Nucleus accumbens (tissue), 56 donors: ENCODE measurements at regions not wholly inside any gene's neighbourhood (a gene's known extent, or its start where the extent isn't known, plus 50 kb on each side); places are given as distances from the start of the nearest gene placed in this dataset.
"Not testable (repeated sequence)": the region's sequence is repeated elsewhere in the genome, so short reads cannot be mapped to it uniquely, and the experiment has no call there.

Experiments
- DNase-seq, 56 donors: peaks; one replicate each; lab custom pipeline; 2025; lab: John Stamatoyannopoulos, UW

DNA sequence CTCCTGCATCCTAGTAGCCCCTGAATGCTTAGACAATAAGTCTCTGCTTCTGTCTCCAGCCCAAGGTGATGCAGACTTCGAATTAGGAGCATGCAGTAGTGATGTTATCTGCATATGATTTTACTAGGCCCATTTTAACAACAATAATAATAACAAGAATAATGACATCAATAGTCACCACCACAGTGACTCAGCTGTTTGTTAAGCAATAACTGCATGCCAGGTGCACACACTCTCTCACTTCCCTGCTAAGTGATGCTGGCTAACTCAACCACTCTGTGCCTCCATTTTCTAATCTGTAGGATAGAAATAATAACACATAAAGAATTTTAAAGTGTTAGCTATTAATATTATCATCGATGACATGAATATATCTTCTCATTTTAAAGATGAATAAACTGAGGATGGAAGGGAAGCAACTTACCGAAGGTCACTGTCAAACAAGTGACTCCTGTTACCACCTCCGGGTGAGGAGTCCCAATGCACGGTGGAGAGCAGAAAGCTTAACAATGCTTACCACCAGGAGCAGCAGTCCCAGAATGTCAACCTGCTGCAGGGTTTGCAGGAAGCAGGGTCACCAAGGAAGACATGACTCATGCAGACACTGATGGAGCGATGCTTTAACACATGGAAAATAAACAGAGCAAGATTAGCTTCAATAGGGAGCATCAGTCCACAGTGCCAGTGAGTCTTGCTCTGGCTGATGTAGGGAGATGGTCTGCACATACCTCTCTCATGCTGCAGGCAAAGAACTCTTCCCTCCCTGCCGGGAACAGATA is 290.2 kb downstream of the SPATA17 start:
- DNase-seq: no peak

GRCh38 chr1:217924924-217925323 is 293.8 kb downstream of the SPATA17 start:
- DNase-seq: peak in 1 of 56 donors; percentile 17

DNA sequence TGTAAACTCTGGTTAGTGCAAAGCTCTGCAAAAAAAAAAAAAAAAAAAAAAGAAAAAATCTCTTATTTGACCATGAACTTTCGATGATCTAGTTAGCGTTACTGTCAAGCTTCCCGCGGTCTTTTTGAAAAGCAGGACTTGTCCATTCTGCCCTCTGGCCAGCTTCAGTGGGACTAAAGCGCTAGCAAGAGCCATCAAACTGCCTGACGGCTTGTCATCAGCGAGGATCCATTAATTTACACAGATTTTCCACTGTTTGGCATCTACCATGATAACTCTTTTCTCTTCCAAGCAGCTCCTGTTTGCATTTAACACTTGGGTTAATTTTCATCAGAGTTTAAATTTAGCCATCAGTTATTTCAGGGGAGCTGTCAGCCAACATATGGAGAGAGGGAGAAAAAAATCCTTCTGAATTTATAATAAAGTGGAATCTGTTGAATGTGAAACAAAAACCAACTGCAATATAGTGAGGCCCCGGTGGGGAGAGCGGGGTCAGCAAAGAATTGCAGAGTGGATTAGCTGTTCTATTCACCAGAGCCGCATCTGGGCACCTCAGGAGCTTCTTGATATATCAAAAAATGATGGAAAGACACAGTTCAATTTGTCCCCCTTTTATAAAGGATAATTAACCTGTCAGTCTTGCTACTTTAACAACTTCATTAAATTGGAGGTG is 298.2 kb downstream of the SPATA17 start:
- no peak for DNase-seq

GRCh38 chr1:217943361-217943760 is 312.2 kb downstream of the SPATA17 start:
- no peak for DNase-seq

DNA sequence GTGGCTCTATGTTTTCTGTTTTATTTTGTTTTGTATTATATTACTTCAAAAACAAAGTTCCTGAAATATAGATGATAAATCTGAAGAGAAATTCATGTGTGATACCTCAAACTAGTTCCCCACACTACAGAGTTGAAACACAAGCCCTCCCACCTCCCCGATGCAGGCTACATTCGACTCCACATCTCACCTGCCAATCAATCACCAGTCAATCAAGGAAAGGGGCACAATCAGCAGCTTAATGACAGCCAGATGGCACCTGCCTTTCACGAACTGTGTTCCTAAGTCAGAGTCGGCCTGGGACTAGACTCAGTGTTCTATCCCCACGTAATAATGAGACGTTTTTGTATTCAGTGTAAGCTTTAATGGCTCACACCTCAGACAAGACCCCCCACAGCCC is 313.4 kb downstream of the SPATA17 start:
- no peak for DNase-seq

- DNase-seq: no peak
These were observed 315.4 kb downstream of the SPATA17 start for GRCh38 chr1:217946511-217946910.

GRCh38 chr1:217948741-217949140 is 317.6 kb downstream of the SPATA17 start:
- no peak for DNase-seq

- DNase-seq: no peak
These were observed 322.2 kb downstream of the SPATA17 start for GRCh38 chr1:217953330-217953729.

- DNase-seq: peak in 1 of 56 donors; percentile 5
These were observed 322.8 kb downstream of the SPATA17 start for GRCh38 chr1:217953922-217954321.

GRCh38 chr1:217955723-217956122 is 324.6 kb downstream of the SPATA17 start:
- no peak for DNase-seq

DNA sequence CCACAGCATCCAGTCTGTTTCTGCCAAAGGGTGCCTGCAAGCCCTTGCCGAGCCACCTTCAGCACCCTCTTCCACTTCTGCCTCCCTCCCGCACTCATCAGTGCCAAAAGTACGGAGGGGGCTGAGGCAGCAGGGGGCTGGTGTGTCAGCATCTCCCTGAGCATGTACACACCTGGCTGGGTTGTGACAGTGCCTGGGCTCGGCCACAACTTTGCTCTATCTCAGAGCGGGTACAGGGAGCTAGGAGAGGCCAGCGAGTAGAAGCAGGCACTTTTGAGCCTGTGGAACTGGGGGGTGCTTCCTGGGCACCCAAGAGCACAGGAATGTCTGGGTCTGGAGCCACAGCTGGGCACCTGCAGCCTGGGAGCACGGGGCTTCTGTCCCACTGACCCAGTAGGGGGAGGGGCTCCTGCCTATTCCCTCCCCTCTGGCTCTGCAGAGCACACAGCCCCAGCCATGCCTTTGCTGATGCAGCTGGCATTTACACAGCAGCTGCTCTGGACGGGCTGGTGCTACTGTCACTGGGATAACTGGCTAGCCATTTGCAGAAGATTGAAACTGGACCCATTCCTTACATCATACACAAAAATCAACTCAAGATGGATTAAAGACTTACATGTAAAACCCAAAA is 319.8 kb upstream of the RRP15 start:
- no peak for DNase-seq

- no peak for DNase-seq
These were observed 317.0 kb upstream of the RRP15 start for GRCh38 chr1:217968085-217968484.

GRCh38 chr1:217969428-217969827 is 315.7 kb upstream of the RRP15 start:
- DNase-seq: no peak

GRCh38 chr1:217977943-217978342 is 307.1 kb upstream of the RRP15 start:
- no peak for DNase-seq

DNA sequence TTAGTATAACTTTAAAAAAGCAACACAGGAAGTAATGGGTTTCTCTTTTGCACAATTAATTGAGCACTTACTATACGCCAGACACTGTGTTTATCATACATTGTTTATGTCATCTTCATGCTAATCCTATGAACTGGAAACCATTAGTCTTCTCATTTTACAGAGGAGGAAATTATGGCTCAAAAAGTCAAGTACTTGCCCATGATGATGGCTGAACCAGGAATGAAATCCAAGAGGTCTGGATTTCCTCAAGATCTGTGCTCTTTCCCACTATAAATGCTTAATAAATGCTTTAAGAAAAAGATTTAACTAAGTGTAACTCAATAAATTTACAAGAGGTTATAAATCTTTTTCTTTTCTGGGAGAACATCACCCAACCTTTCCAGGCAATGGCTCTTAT is 303.7 kb upstream of the RRP15 start:
- no peak for DNase-seq

DNA sequence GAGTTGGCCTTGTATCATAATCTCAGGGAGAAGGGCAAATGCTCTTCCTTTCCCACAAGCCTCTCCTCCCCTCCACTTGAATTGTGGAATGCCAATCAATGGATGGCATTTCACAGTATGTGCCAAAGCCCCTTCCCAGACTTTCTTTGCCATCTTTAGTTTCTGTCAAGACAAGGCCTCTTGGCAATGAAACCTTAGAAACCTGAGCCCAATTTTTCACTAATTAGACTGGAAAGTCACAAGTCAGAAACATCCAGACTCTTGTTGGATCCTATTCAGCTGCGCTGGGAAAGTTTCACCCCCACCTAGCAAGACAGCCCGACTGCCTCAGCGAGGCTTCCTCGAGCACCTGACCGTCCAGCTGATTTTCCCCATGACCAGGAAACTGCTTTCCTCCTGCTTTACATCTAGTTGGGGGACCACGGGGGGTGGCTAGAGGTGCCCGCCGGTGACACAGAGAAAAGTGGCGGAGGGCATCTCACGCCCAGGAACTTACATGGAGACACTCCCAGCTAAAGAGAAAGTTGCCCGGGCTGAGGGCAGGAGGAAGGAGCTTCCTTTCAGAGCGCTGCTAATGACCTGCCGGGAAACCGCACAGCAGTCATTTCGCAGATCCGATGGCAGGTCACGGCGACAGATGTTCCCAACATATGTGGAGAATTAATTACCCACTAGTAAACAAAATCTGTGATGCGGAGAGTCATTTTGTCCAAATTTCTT is 302.6 kb upstream of the RRP15 start:
- DNase-seq: no peak

DNA sequence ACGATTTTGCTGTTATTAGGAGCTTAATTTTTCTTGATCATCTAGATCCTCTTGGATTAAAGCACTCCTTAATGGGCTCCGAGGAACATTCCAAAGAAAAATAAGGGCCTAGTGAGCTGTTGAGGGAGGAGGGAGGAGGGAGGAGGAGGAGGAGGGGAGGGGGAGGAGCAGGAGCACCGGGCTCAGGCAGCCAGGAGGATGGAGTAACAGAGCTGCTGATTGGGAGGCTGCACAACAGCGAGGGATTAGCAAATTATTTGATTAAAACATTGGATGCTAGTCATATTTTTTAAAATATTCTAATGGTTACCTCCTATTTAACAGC is 302.1 kb upstream of the RRP15 start:
- no peak for DNase-seq

DNA sequence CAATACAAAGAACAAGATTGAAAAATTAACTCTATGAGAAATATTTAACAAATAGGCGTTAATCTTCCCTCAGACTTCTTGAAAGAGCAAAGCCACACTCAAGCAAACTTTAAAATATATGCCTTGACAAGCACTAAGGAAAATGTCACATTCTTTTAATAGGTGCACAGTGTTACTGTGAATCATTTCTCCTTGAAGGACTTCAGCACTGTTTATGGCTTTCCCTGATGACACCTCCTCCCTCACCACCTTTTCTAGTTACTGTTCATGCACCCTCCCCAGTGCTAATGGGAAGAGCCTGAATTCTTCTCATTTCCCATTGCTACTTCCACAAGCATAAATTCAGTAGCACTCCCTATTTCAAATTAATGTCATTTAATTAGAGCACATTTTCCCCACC is 299.5 kb upstream of the RRP15 start:
- DNase-seq: no peak

DNA sequence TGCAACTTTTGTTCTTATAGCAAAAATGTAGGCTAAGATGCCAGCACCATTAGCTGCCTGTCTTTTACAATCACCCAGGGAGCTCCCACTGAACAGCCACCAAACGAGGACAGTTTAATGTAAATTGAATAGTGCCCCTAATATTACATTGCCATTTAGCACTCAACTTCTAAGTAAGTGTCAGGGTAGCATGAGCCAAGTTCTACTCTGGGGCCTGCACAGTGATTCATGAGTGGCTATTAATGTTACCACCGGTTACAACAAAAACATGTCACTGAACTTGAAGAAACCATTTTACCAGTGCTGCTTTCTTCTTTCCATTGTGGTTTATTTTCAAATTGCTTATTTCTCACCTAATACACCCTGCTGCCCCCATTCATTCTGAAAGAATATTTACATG is 295.6 kb upstream of the RRP15 start:
- no peak for DNase-seq

DNA sequence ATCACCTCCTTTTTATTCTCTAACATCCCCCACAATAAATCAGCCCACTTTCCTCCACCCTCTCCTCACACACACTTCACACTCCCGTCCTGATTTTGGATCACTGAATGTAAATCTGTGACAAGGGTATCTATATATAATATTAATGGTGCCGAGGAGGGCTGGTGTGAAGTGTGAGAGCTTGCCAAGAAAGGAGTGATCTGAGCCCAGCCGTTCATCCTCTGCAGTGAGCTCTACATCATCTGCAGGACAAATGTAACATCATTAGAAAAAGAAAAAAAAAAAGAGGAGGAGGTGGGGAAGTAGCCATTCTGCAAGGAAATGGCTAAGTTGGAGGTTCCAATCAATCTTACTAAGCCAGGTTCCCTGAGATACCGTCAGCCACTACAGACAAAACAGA is 291.7 kb upstream of the RRP15 start:
- DNase-seq: no peak

DNA sequence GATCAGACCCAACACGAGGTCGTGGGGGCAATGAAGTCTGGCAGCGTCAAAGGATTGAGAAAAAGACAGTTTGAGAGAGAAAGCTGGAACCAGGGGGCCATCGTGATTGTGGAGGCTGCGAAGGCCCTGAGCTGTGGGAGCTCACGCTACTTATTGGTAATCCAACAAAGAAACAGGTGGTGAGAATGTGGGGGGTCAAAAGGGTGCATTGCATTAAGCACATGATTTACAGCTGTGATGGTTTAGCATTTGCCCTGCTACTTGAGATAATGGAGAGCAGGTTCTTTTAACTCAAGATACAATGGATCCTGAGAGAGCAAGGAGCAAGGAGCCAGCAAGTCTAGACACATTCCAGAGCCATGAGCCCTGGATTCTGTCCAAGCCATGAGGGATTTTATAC is 276.8 kb upstream of the RRP15 start:
- not testable (repeated sequence) for DNase-seq
